GM19438 (cell line): ENCODE measurements at regions not wholly inside any gene's neighbourhood (a gene's known extent, or its start where the extent isn't known, plus 50 kb on each side); places are given as distances from the start of the nearest gene placed in this dataset.
"Not testable (repeated sequence)": the region's sequence is repeated elsewhere in the genome, so short reads cannot be mapped to it uniquely, and the experiment has no call there.

Source experiments
- ATAC-seq: cut with Tn5 transposase; IDR thresholded peaks from one replicate; pipeline ENCODE4 v1.9.1; 2021; ENCODE audit warnings: low read depth; ENCODE audit not compliant: unreplicated experiment

- ATAC-seq = no peak
These were observed 383.6 kb downstream of the SLITRK1 start for GRCh38 chr13:83498481-83499190.

GRCh38 chr13:83498045-83498444 lies 384.2 kb downstream of the SLITRK1 start:
- no peak for ATAC-seq

- no peak for ATAC-seq
These were observed 385.8 kb downstream of the SLITRK1 start for GRCh38 chr13:83496501-83496900.

GRCh38 chr13:83485101-83485500 lies 397.2 kb downstream of the SLITRK1 start:
- ATAC-seq = no peak

GRCh38 chr13:83471011-83471410 lies 411.3 kb downstream of the SLITRK1 start:
- no peak for ATAC-seq

- ATAC-seq = no peak
These were observed 412.0 kb downstream of the SLITRK1 start for GRCh38 chr13:83470133-83470797.

- ATAC-seq = no peak
These were observed 428.6 kb downstream of the SLITRK1 start for GRCh38 chr13:83453723-83454122.

- ATAC-seq = no peak
These were observed 429.0 kb downstream of the SLITRK1 start for GRCh38 chr13:83453300-83453699.

GRCh38 chr13:83452292-83452950 lies 429.9 kb downstream of the SLITRK1 start:
- ATAC-seq = no peak

- no peak for ATAC-seq
These were observed 431.7 kb downstream of the SLITRK1 start for GRCh38 chr13:83450591-83450990.

GRCh38 chr13:83449668-83450395 lies 432.4 kb downstream of the SLITRK1 start:
- ATAC-seq = no peak

- ATAC-seq = no peak
These were observed 441.8 kb downstream of the SLITRK1 start for GRCh38 chr13:83440465-83440864.

GRCh38 chr13:83439464-83439863 lies 442.8 kb downstream of the SLITRK1 start:
- not testable (repeated sequence) for ATAC-seq

- no peak for ATAC-seq
These were observed 458.4 kb downstream of the SLITRK1 start for GRCh38 chr13:83423861-83424260.

GRCh38 chr13:83423381-83423780 lies 458.9 kb downstream of the SLITRK1 start:
- ATAC-seq = no peak

GRCh38 chr13:83414393-83414792 lies 467.9 kb downstream of the SLITRK1 start:
- ATAC-seq = no peak

GRCh38 chr13:83386609-83387008 lies 495.7 kb downstream of the SLITRK1 start:
- ATAC-seq = no peak

GRCh38 chr13:83378908-83379307 lies 503.4 kb downstream of the SLITRK1 start:
- ATAC-seq = no peak

- ATAC-seq = no peak
These were observed 504.8 kb downstream of the SLITRK1 start for GRCh38 chr13:83377491-83377890.

GRCh38 chr13:83372786-83373185 lies 509.5 kb downstream of the SLITRK1 start:
- no peak for ATAC-seq

GRCh38 chr13:83365723-83366122 lies 516.6 kb downstream of the SLITRK1 start:
- ATAC-seq = no peak
